Stimulated activated CD4-positive, alpha-beta T cell treated with anti-CD3 and anti-CD28 coated beads, Interleukin-15, amount 100 ng/mL, for 48 hours (primary cell): ENCODE measurements at regions not wholly inside any gene's neighbourhood (a gene's known extent, or its start where the extent isn't known, plus 50 kb on each side); places are given as distances from the start of the nearest gene placed in this dataset.

ENCODE experiments used
- DNase-seq, 2 donors: peaks; one replicate each; pipeline ENCODE4 v3.0.0-alpha.2; 2020; ENCODE audit warnings: low read depth in 2 of 2

DNA sequence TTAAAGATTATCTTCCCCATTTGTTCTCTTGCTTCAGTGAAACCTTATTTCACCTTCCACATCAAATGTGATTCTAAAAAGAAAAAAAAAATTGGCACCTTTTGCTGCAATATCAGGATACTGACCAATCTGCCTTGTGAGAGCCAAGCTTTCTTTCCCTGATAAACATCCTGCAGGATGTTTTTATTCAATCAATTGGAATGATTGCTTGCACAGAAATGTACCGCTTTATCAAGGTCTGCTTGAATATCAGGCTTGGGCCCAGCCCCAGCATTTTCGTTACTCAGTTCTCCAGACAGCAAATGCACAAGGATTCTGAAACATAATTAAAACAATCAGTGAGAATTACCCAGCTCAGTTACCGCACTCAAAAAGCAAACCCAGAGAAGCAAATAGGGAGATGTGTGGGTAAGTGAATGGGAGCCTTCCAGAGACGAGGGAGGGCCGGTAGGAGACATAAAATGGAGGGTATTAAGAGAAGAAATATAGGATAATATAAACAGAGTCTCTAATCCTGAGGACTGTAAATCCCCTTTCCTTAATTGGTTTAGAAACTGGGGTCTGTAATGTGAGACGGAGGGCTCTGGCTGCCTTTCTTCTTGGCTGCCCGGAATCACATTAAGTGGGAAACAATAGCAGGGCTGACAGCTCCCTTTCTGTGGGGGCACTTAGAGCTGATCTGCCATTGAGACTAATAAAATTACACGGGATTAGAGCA is 291.8 kb downstream of the ICOS start:
- DNase-seq, result no peak

DNA sequence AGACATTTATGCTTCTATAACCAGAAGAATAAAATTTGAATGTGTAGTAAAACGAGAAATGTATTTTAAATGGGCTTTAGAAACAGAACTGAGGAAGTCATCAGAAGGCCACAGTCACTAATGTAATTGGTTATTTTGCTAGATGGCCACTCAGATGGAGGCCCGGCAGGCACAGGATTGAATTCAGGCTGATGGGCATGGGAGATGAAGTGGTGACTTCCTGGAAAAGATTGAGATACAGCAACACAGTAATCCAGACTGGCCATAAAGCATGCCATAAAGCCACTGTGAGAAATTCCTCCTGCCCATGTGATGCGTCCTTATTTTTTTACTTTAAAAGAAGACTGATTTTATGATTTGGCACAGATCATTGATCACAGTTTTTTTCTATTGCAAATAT is 297.7 kb downstream of the ICOS start:
- no peak for DNase-seq

DNA sequence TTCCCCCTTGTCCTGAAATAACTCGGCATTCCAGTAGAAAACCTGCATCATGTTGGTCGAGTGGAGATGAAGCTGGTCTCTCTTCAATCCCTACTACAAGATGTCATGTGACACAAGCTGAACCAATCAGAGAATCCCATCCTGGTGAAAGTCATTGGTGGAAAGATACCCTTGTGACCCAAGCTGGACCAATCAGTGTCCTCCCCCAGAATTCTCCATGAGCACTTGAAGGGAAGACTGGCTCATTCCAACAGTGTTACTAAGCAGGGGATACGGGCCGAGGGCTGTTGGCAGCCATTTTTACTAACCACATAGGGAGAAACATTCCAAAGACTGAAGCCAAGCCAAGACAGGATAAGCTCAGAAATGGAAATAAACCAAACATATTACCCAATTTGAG is 298.3 kb downstream of the ICOS start:
- DNase-seq, result no peak

DNA sequence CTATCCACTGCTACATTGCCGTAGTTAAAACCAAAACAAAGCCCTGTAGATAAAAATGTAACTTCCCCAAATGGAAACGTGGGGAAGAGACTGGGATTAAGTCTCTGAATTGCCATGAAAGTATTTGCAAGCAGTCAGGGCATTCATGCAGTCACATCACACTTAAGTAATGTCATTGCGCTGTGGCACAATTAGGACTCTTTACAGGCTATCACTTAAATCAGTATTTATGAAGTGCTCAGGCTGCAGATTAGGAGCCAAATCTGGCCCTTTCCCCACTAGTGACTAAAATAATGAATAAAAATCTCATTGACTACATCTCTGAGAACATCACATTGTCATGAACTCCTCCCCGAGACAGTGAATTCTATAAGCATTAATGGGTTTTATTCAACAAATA is 300.9 kb downstream of the ICOS start:
- DNase-seq, result no peak

DNA sequence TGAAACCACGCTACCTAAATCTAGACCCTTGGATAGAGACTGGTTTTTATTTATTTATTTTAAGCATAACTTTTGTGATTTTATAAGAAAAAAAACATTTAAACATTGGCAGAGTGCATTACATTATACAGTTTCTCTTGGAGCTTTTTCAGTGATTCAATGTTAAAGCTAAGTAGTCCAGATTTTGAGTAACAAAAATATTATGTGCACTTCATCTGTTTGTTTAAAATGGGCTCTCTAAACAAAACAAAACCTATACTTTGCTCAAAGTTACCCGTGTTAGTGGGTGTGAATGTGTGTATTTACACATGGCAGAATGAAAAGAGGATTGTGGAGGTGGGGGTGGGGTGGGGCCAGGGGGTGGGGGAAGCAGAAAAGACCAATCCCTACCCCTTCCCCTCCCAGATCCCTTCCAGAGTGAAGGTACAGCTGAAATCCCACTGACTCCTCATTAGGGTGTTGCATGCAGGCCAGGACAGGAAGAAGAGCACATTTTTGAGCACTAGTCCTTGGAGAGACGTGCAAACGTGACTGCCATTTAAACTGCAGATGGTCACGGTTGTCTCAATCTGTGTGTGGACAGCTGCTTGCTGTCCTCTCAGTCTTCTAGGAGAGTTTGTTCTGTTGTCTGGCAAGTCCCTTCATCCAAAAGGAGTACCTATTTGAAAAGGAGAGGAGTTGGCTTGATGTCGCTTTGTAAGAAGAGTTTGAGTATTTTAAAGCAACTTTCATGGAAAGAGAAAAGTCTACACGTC is 303.0 kb downstream of the ICOS start:
- no peak for DNase-seq

DNA sequence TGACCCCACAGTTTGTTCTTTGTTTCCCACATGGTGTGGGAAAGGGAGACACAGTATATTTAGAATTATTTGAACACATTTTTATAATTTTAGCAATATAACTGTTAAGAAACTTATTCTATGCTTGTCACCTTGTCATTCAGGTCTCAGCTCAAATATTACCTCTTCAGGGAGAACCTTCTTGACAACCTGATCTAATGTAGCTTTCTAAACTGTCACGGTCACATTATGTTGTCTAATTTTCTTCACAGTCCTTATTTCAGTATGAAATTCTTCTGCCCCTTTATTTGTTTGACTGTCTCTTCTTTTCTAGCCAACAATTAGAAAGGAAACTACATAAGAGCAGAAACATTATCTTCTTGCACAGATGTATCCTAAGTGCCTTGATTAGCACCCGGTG is 304.3 kb upstream of the PARD3B start:
- DNase-seq, result no peak

DNA sequence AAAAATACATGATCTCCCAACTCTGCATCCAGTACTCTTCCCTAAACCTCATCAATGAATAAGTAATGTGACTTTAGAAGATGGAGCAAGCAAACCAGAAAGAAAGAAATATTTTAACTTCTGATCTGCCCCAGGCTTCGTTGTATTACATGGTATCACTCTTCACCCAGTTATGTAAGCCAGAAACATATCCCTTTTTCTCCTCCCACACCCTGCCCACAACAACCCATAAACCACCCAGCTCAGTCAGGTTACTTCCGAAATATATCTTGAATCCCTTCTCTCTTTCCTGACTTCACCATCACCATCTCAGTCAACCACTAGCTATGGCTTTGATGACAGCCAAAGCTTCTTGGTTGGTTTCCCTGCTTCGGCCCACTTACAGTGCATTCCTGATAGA is 295.8 kb upstream of the PARD3B start:
- no peak for DNase-seq

DNA sequence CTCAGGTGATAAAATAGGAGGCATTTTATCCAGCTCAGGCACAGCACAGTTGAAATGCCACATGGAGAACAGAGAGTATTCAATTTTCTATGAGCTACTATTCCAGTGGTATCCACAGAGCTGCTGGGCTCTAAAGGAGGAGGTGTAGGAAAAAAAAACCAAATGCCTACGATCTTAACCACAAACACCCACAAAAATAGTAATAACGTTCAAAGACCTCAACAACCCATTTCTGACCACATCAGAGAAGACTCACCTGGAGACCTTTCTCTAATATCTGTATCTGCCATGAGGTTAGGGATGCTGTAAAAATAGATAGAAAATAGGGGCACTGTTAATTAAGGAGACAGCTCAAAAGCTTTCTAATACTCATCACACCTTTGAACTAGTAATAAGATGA is 294.6 kb upstream of the PARD3B start:
- no peak for DNase-seq

DNA sequence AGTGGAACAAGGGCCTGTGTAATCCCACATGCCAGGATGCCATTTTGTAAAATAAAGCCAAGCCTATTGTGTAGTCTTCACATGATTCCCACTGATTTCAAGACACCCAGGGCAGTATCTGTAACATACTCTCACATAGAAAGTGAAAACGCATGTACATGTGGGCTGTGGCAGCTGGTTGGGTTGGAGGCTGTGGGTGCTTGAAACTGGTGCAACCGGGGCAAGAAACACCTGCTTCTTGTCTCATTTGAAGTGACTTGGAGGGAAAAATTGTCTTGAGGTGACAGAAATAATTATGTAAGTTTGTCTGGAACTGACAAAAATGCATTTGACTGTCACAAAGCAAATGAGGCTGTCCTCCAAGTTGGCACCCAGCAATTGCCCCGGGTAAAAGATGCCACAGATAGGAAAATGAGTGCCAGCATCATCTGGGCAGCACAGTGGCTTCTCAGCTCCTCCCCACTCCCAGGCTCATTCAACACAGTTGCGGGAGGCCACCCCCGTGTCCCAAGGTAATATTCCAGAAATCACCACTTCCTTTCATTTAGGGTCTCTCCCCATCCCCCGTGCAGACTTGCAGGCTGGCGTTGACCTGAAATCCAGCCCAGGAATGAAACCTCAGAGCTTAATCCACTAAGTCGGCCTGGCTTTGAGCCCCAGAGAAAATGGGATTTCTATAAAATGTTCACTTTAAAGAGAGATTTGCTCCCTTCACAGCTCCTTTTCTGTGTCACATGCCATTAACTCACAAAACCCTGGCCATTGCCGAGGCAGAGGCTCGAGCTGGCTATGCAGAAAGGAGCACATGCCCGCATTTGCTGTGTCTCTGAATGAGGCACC is 293.9 kb upstream of the PARD3B start:
- DNase-seq, result no peak

DNA sequence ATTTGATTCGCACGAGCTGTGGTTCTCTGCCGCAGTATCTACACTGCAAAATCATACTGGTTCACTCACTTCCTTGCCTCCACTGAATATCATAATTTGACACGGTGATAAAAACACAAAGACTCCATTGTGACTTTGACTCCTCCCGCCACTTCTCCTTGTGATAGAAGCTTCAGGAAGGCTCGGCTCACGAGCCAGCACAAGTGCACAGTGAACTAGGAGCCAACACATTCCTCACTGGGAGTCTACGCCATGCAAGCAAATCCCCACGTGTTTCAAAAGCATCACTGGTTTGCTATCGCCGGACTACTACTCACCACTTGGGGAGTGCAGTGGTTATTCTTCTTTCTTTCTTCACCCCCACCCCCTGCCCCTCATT is 293.3 kb upstream of the PARD3B start:
- no peak for DNase-seq

DNA sequence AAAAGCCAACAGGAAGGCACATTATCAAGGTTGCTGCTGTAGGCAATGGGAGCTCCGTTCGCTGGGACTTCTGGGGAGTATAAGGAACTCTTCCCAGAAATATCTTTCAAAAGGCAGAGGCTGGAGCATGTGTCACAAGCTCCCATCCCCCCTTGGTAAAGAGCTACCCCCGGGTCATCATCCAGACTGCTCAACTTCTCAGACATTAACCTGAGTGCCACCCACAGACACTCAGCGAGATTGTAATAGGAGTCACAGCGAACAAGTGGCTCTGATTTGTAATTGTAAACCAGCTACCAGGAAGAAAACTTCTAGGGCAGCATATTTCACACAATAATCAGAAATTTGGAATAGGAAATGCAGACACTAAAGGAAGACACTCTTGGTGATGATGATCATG is 290.2 kb upstream of the PARD3B start:
- DNase-seq, result no peak

DNA sequence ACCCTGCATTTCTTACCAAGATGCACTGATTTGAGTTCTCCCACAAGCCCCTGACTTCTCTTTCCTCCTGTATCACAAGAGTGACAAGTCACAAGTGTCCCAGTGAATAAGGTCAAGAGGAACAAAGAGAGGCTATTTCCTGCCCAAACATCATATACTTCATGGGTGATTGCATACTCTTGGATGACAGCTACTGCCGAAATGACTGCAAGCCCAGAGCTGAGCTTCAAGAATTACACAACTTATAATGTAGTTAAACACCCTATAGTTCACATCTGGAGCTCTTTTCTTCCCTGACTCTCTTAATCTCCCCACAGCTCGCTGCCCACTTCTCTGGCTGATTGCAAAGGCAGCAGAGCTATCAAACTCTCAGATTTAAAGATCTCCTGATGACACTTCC is 289.7 kb upstream of the PARD3B start:
- DNase-seq, result no peak

DNA sequence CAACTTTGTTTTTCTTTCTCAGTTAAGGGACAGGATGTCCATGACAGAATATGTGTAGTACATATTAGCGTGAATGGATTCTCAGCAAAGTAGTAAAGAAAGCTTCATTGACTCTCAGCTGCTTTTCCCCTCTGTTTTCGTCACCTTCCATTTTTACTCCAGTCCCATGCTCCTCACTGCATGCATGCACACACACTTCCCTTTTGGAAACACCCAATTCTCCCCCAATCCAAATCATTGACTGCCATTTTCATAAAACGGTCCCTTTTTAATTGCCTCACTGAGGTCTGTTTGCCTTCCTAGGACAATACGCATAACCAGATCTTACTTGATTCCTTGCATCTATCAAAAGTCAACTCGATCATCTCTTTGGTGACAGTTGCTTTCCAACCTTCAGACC is 287.5 kb upstream of the PARD3B start:
- no peak for DNase-seq

DNA sequence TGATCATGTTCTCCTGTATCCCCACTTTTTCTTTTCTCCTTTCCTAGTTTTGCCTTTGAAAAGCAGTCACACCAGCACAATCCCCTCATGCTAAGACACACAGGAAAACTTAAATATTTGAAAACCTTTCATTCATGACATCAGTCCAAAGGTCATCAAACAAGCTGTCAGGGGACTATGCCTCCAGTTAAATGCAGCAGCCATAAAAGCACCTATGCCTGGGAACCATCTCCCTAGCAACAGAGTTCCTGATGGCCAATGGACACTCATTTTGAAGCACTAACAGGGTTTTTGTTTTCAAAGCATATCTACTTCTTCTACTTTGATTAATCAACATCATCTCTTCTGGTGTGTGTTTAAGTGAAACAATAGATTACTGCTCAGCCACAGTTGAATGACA is 286.4 kb upstream of the PARD3B start:
- DNase-seq, result no peak

DNA sequence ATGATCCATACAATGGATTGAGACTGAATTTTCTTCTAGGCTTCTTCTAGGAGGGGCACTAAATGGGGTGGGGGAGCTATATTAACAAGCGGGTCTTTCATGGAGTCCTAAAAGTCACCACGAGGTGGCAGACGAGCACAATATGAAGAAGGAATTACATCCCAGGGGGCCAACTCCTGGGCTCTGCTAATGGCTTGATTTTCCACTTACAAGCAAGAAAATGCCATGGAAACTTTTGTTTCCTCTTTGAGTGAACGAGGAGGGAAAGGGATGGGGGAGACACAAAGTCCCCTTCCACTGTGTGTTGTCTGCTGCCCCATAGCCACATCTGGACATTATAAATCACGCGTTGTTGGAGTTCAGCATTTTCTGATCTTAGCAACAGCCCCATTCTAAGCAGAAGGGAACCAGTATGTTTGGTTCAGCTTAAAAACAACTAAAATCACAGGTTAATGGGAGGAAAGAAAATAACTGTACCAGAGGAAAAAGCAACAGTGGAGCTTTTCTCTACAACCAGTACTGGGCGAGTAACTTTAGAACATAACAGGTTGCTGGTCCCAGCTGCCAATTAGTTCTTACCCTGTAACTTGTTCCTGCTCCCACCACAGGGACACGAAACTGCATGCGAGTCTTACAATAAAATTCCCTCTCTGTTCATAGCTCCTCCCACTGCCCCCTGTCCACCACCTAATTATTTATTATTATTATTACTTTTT is 285.0 kb upstream of the PARD3B start:
- peak in 1 of 2 donors; percentile 14 for DNase-seq

DNA sequence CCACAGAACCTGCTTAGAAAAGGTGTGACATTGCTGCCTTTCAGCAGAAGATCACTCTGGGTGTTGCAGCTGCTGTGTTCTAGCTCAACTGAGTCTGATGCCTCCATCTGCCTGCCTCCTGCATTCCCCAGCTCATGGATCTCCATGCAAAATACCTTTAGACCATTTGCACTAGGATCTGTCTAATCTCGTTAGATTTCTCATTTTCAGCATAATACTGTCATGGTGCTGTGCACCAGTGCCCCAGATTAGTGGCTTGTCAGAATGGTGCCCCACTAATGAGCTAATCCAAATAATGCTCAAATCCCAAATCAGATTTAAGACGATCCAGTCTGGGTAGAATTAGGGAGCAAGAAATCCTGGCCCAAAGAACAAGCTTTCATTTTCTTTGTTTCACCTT is 284.4 kb upstream of the PARD3B start:
- no peak for DNase-seq

DNA sequence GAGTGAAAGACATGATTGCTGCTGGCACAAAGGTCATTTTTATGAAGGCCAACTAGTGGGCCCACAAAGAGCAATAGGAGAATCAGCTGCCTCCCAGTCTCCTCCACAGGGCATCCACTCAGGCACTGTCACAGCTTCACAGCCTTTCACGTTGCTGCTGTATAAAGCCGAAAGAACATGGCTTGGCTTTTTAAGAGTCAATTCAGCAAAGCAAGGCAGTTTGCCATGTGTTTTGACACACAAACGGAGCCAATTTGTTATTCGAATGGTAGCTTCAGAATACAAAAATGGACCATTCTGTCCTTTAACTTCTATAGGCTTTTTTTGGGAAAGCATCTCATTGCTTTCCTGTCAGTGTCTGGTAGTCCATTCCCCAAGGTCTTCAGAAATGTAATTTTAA is 283.4 kb upstream of the PARD3B start:
- no peak for DNase-seq

DNA sequence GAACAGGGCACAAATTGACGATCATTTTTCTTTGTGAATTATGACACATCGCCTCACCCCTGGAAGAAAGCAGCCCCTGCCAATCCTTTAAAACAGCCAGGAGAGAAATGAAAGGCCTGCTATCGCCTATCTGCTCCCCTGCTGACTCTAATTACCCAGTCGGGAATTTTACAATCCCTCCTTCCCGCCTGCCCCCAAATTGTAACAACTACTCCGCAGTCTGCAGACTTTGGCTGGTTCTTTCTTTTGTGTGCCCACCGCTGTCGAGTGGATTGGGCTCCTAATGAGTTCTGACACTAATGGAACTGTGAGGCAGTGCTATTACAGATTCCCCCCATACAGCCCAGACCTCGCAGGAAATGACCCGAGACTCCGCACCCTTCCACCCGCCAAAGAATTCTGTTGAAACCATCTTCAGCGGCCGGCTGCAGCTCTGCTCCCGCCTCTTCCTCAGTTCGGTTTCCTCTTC is 281.2 kb upstream of the PARD3B start:
- DNase-seq, result no peak

DNA sequence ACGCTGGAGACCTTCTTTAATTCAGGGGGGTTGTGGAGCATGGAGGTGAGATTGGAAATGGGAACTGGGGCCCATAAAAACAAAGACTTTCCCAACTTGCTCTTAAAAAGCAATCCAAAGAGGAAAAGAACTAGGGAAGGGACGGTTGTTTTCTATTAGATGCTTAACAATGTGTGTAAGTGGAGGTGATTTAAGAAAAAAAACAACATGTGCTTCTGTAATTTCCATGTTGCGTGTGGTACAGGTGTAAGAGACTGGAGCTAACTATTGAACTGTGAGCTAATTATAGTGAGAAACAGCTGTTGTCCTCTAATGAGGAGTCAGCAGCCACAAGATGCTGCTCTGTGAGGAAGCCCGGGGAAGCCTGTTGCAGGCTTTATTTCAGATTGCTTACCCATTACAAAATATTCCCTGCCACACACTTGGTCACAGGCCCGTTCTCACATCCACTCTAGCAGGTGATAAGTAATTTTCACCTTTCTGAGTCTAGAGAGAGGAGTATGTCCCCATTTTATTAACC is 280.6 kb upstream of the PARD3B start:
- no peak for DNase-seq

DNA sequence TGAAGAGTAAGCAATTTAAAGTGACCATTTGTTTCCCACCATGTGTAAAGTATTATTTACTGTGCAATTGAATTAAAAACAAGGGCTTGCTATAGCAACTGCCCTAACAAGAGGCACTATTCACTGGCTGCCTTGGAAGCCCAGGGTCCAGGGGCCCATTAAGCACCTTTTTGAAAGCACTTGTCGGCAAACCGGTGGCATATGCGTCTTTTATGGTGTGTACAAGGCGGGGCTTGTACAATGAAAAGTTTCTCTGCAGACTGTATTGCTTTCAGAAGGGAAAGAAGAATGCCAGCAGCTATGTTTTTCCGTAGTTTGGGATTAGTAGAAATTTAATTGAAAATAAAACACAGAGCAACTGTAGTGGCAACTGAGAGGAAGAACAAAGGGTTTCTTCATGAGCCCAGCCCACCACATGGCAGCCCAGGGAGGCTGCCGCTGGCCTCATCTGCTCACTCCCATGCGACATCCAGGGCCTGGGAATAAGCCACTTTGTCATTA is 279.5 kb upstream of the PARD3B start:
- DNase-seq, result no peak

DNA sequence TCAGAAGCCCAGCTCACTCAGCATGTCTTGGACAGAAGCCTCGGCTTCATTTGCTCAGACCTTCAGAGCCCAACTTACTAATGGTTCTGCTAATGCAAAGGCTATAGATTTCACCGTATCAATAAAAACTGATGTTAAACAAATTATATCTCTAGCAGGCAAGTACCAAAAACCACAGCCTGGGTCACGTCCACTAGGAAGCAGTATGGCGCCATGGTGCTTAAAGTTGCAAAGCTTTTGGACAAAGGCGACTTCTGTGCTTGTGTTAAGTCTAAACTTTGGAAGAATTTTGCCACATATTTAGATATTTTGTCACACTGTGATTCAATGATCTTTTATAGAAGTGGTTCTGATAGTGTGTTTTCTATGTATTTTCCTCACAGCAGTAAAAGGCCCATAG is 276.8 kb upstream of the PARD3B start:
- DNase-seq, result no peak

DNA sequence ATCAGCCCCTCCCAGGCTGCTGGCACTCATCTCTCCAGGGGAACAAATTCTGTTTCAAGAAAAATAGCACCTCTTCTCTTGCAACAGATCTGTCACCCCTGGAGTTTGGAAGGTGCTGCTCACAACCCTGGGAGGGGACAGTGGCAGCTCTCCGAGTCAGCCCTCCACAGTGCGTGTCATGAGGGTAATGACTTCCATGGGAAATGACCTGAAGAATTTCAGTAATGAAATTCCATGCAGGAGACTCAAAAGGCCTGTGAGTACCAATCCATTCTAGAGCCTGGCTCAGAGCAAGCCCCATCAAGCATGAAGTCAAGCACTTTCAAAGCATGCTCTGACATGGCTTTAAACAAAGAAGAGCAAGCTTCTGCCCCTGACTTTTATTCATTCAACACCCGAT is 276.3 kb upstream of the PARD3B start:
- no peak for DNase-seq
